Upper lobe of left lung (tissue), 6 donors: ENCODE measurements at regions not wholly inside any gene's neighbourhood (a gene's known extent, or its start where the extent isn't known, plus 50 kb on each side); places are given as distances from the start of the nearest gene placed in this dataset.

Experiments used
- ATAC-seq, 2 donors: fragments of 200-7000 bp; cut with Tn5 transposase; one replicate each; pipeline ENCODE4 v1.9.1; 2022; ENCODE audit warnings: mild to moderate bottlenecking in 2 of 2, moderate library complexity in 2 of 2; ENCODE audit not compliant: low FRiP score in 2 of 2
- DNase-seq, 2 donors: peaks; one replicate each; pipeline ENCODE4 v3.0.0-alpha.2; 2019 to 2020
- H3K27ac ChIP-seq, 4 donors: fragments of 200-600 bp; sonication (generic); one replicate each; pipeline ENCODE4 v1.5.1; 2016 to 2019
- H3K27me3 ChIP-seq, 4 donors: fragments of 200-600 bp; sonication (generic); one replicate each; pipeline ENCODE4 v1.5.1; 2017 to 2019
- H3K36me3 ChIP-seq, 4 donors: fragments of 200-600 bp; sonication (generic); one replicate each; pipeline ENCODE4 v1.5.1; 2016 to 2019
- H3K4me1 ChIP-seq, 4 donors: fragments of 200-600 bp; sonication (generic); one replicate each; pipeline ENCODE4 v1.5.1; 2018 to 2019
- H3K4me3 ChIP-seq, 4 donors: fragments of 200-600 bp; sonication (generic); one replicate each; pipeline ENCODE4 v1.5.1; 2017 to 2019; ENCODE audit warnings: mild to moderate bottlenecking in 2 of 4, moderate library complexity in 1 of 4
- H3K9me3 ChIP-seq, 4 donors: fragments of 200-600 bp; sonication (generic); one replicate each; pipeline ENCODE4 v1.5.1; 2018 to 2019
- EP300 ChIP-seq, 4 donors: sonication (generic); formaldehyde crosslinking; IDR thresholded peaks; one replicate each; pipeline ENCODE4 v1.5.1; 2017; ENCODE audit warnings: antibody characterized with exemption in 4 of 4, control low read depth in 2 of 4
- POLR2A ChIP-seq, 4 donors: fragments of 450-650 bp; IDR thresholded peaks; one replicate each; pipeline ENCODE4 v1.5.1; 2016 to 2017; ENCODE audit warnings: antibody characterized with exemption in 4 of 4, mild to moderate bottlenecking in 2 of 4
- POLR2AphosphoS5 ChIP-seq, 2 donors: sonication (generic); formaldehyde crosslinking; IDR thresholded peaks; one replicate each; pipeline ENCODE4 v1.5.1; 2017; ENCODE audit warnings: antibody characterized with exemption in 2 of 2
- WGBS, 2 donors: methylation state at CpG; one replicate each; pipeline ENCODE4 v1.1.5; 2017 to 2018; 5-methylcytosine and 5-hydroxymethylcytosine counted together
- TF ChIP-seq, protein P1 (sequence below), 6 experiments: fragments of 450-650 bp in 4 of 6; fragments of 200-600 bp in 2 of 6; sonication (generic) in 2 of 6; IDR thresholded peaks; one replicate each; pipeline ENCODE4 v1.5.1; 2016 to 2019; ENCODE audit warnings: antibody characterized with exemption in 6 of 6
- donor health status: DM: no; HTN: no; CAD: no; lungs with moderate emphysema.
- donor health status: DM: no; HTN: yes; CAD: no; lungs with severe emphysema.

GRCh38 chr5:34541067-34541466 is 115.1 kb upstream of the RAI14 start:
- 87 to 93% methylated on average over 4 of the region's 4 CpGs for WGBS, 2 donors
- no peak overlapping the region for H3K4me3 ChIP-seq
- no peak for TF ChIP-seq EP300 (IDR thresholded peaks at IDR 0.05)
- TF ChIP-seq, protein P1, sequence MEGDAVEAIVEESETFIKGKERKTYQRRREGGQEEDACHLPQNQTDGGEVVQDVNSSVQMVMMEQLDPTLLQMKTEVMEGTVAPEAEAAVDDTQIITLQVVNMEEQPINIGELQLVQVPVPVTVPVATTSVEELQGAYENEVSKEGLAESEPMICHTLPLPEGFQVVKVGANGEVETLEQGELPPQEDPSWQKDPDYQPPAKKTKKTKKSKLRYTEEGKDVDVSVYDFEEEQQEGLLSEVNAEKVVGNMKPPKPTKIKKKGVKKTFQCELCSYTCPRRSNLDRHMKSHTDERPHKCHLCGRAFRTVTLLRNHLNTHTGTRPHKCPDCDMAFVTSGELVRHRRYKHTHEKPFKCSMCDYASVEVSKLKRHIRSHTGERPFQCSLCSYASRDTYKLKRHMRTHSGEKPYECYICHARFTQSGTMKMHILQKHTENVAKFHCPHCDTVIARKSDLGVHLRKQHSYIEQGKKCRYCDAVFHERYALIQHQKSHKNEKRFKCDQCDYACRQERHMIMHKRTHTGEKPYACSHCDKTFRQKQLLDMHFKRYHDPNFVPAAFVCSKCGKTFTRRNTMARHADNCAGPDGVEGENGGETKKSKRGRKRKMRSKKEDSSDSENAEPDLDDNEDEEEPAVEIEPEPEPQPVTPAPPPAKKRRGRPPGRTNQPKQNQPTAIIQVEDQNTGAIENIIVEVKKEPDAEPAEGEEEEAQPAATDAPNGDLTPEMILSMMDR (IDR thresholded peaks at IDR 0.05): no peak
- TF ChIP-seq POLR2A (IDR thresholded peaks at IDR 0.05): no peak
- TF ChIP-seq POLR2AphosphoS5 (IDR thresholded peaks at IDR 0.05): no peak

GRCh38 chr5:34542818-34543217 is 113.3 kb upstream of the RAI14 start:
- DNase-seq: no peak
- H3K36me3 ChIP-seq: no peaks in the 10 kb centered on the region
- H3K9me3 ChIP-seq: peaks cover 0 to 21% (median 0%) of the 10 kb centered on the region in 4 donors
- WGBS, 2 donors: 57 to 82% methylated on average over 1 of the region's 1 CpG
- no peak overlapping the region for H3K27ac ChIP-seq
- no peaks in the 10 kb centered on the region for H3K27me3 ChIP-seq
- TF ChIP-seq POLR2A (IDR thresholded peaks at IDR 0.05) (no peak), EP300 (IDR thresholded peaks at IDR 0.05) (no peak), POLR2AphosphoS5 (IDR thresholded peaks at IDR 0.05) (no peak)
- TF ChIP-seq, protein P1 (IDR thresholded peaks at IDR 0.05): no peak
- no peaks in the 10 kb centered on the region for H3K4me1 ChIP-seq
- H3K4me3 ChIP-seq: no peak overlapping the region
- ATAC-seq: no peak

More at GRCh38 chr5:34541067-34541466, 115.1 kb upstream of the RAI14 start:
- Histone ChIP-seq H3K27ac (no peak overlapping the region), H3K27me3 (no peaks in the 10 kb centered on the region), H3K4me1 (no peaks in the 10 kb centered on the region), H3K36me3 (no peaks in the 10 kb centered on the region), H3K9me3 (peaks cover 0 to 13% (median 0%) of the 10 kb centered on the region in 4 donors)
- ATAC-seq (no peak), DNase-seq (no peak)

GRCh38 chr5:34543687-34544086 is 112.4 kb upstream of the RAI14 start:
- no peak for DNase-seq
- H3K27me3 ChIP-seq: no peaks in the 10 kb centered on the region
- H3K4me1 ChIP-seq: no peaks in the 10 kb centered on the region
- WGBS, 2 donors: 0 to 43% methylated on average over 1 of the region's 1 CpG
- no peaks in the 10 kb centered on the region for H3K36me3 ChIP-seq
- no peak overlapping the region for H3K27ac ChIP-seq
- no peak for ATAC-seq
- peaks cover 0 to 23% (median 0%) of the 10 kb centered on the region in 4 donors for H3K9me3 ChIP-seq
- TF ChIP-seq, protein P1 (IDR thresholded peaks at IDR 0.05): no peak
- TF ChIP-seq POLR2AphosphoS5 (IDR thresholded peaks at IDR 0.05) (no peak), POLR2A (IDR thresholded peaks at IDR 0.05) (no peak), EP300 (IDR thresholded peaks at IDR 0.05) (no peak)
- H3K4me3 ChIP-seq: no peak overlapping the region

- WGBS, 2 donors: 69 to 72% methylated on average over 1 of the region's 1 CpG
- H3K4me3 ChIP-seq: no peak overlapping the region
- ATAC-seq (no peak), DNase-seq (no peak)
- H3K27ac ChIP-seq: no peak overlapping the region
- H3K27me3 ChIP-seq: no peaks in the 10 kb centered on the region
- H3K36me3 ChIP-seq: no peaks in the 10 kb centered on the region
- peaks cover 0 to 23% (median 0%) of the 10 kb centered on the region in 4 donors for H3K9me3 ChIP-seq
- no peak for TF ChIP-seq EP300 (IDR thresholded peaks at IDR 0.05)
- no peak for TF ChIP-seq POLR2A (IDR thresholded peaks at IDR 0.05)
- TF ChIP-seq POLR2AphosphoS5 (IDR thresholded peaks at IDR 0.05): no peak
- TF ChIP-seq, protein P1 (IDR thresholded peaks at IDR 0.05): no peak
- no peaks in the 10 kb centered on the region for H3K4me1 ChIP-seq
Measured at GRCh38 chr5:34544403-34544802, 111.7 kb upstream of the RAI14 start.

DNA sequence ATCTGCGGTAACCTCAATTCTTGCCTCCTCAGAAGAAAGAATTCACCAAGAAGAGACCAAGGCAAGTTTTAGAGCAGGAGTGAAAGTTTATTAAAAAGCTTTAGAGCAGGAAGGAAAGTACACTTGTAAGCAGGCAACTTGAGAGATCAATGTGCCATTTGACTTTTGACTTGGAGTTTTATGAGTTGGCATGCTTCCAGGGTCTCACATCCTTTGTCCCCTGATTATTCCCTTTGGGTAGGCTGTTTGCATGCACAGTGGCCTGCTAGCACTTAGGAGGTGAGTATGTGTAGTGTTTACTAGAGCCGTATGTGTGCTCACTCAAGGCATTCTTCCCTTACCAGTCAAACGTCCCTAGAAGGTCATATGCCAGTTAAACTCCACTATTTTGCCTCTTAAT is 111.0 kb upstream of the RAI14 start:
- ATAC-seq (no peak), DNase-seq (no peak)
- H3K4me3 ChIP-seq: no peak overlapping the region
- no peaks in the 10 kb centered on the region for H3K27me3 ChIP-seq
- no peak overlapping the region for H3K27ac ChIP-seq
- H3K9me3 ChIP-seq: peaks cover 0 to 23% (median 0%) of the 10 kb centered on the region in 4 donors
- no peaks in the 10 kb centered on the region for H3K4me1 ChIP-seq
- TF ChIP-seq POLR2A (IDR thresholded peaks at IDR 0.05) (no peak), POLR2AphosphoS5 (IDR thresholded peaks at IDR 0.05) (no peak), EP300 (IDR thresholded peaks at IDR 0.05) (no peak)
- TF ChIP-seq, protein P1 (IDR thresholded peaks at IDR 0.05): no peak
- H3K36me3 ChIP-seq: no peaks in the 10 kb centered on the region
- WGBS, 2 donors: 63 to 68% methylated on average over 3 of the region's 3 CpGs
